HEK293 (cell line): ENCODE measurements at regions not wholly inside any gene's neighbourhood (a gene's known extent, or its start where the extent isn't known, plus 50 kb on each side); places are given as distances from the start of the nearest gene placed in this dataset.

Experiments
- CTCF ChIA-PET: fragments of 350-600 bp; formaldehyde crosslinking; extraction: SDS; loops from one replicate; lab custom pipeline; 2021; ENCODE audit warnings: antibody characterized with exemption; lab: Yijun Ruan, JAX
- POLR2A ChIA-PET: fragments of 300-600 bp; formaldehyde crosslinking; extraction: SDS; loops from one replicate; lab custom pipeline; 2020; ENCODE audit warnings: antibody characterized with exemption, inconsistent platforms; lab: Yijun Ruan, JAX
- H3K27ac ChIP-seq: fragments of 200-500 bp; sonication (Bioruptor generic); 2 replicates; pipeline ENCODE4 v1.5.1; 2014; ENCODE audit warnings: low read depth, low read length, control low read depth, inconsistent platforms; ENCODE audit errors: extremely low read depth
- H3K36me3 ChIP-seq, 2 experiments: fragments of 200-500 bp in 1 of 2; sonication (Bioruptor generic) in 1 of 2; 1 replicate in 1 of 2; 2 replicates in 1 of 2; pipeline ENCODE4 v1.5.1; 2014 to 2017; ENCODE audit warnings: inconsistent platforms in 2 of 2, low read length in 2 of 2; ENCODE audit not compliant: control insufficient read depth in 2 of 2, insufficient read depth in 1 of 2
- H3K4me1 ChIP-seq: fragments of 200-500 bp; sonication (Bioruptor generic); 2 replicates; pipeline ENCODE4 v1.5.1; 2014; ENCODE audit warnings: mild to moderate bottlenecking, low read length, inconsistent platforms; ENCODE audit not compliant: control insufficient read depth, insufficient read depth
- H3K4me3 ChIP-seq: 2 replicates; pipeline ENCODE4 v1.5.1; 2011; ENCODE audit warnings: low read depth, mild to moderate bottlenecking, control low read depth, low read length, moderate library complexity
- H3K9me3 ChIP-seq: fragments of 200-500 bp; sonication (Bioruptor generic); 2 replicates; pipeline ENCODE4 v1.5.1; 2014; ENCODE audit warnings: low read depth, low read length, inconsistent platforms; ENCODE audit not compliant: control insufficient read depth, insufficient read depth
- BCL11B ChIP-seq: fragments of 450-650 bp; formaldehyde crosslinking; IDR thresholded peaks from 2 replicates; pipeline ENCODE4 v1.5.1; 2016; ENCODE audit warnings: low read depth, missing biosample characterization, missing genetic modification characterization
- CTCF ChIP-seq: fragments of 450-650 bp; formaldehyde crosslinking; IDR thresholded peaks from 2 replicates; pipeline ENCODE4 v1.5.1; 2016; ENCODE audit warnings: missing biosample characterization, missing genetic modification characterization
- ELK4 ChIP-seq: IDR thresholded peaks from 2 replicates; pipeline ENCODE4 v1.6.1; 2011; ENCODE audit warnings: mild to moderate bottlenecking, low read depth, low read length, borderline replicate concordance
- KLF1 ChIP-seq: fragments of 450-650 bp; formaldehyde crosslinking; IDR thresholded peaks from 2 replicates; pipeline ENCODE4 v1.5.1; 2016; ENCODE audit warnings: missing biosample characterization, missing genetic modification characterization
- KLF16 ChIP-seq: fragments of 450-650 bp; formaldehyde crosslinking; IDR thresholded peaks from 2 replicates; pipeline ENCODE4 v1.5.1; 2017; ENCODE audit warnings: missing biosample characterization, missing genetic modification characterization
- KLF7 ChIP-seq: fragments of 450-650 bp; formaldehyde crosslinking; IDR thresholded peaks from 2 replicates; pipeline ENCODE4 v1.5.1; 2016; ENCODE audit warnings: missing biosample characterization, missing genetic modification characterization, borderline replicate concordance
- OSR2 ChIP-seq: fragments of 450-650 bp; formaldehyde crosslinking; IDR thresholded peaks from 2 replicates; pipeline ENCODE4 v1.5.1; 2016; ENCODE audit warnings: missing biosample characterization, missing genetic modification characterization
- OVOL3 ChIP-seq: fragments of 450-650 bp; formaldehyde crosslinking; IDR thresholded peaks from 2 replicates; pipeline ENCODE4 v1.5.1; 2016; ENCODE audit warnings: missing biosample characterization, missing genetic modification characterization
- SP2 ChIP-seq: fragments of 450-650 bp; formaldehyde crosslinking; IDR thresholded peaks from 2 replicates; pipeline ENCODE4 v1.5.1; 2016; ENCODE audit warnings: missing biosample characterization, missing genetic modification characterization
- YY1 ChIP-seq: fragments of 450-650 bp; formaldehyde crosslinking; IDR thresholded peaks from 2 replicates; pipeline ENCODE4 v1.5.1; 2018; ENCODE audit warnings: missing biosample characterization, missing genetic modification characterization
- ZBTB1 ChIP-seq: fragments of 450-650 bp; formaldehyde crosslinking; IDR thresholded peaks from 2 replicates; pipeline ENCODE4 v1.5.1; 2016; ENCODE audit warnings: missing biosample characterization, missing genetic modification characterization
- ZBTB20 ChIP-seq: fragments of 450-650 bp; formaldehyde crosslinking; IDR thresholded peaks from 2 replicates; pipeline ENCODE4 v1.5.1; 2016; ENCODE audit warnings: missing biosample characterization, missing genetic modification characterization
- ZNF19 ChIP-seq: fragments of 450-650 bp; formaldehyde crosslinking; IDR thresholded peaks from 2 replicates; pipeline ENCODE4; 2016; ENCODE audit warnings: missing biosample characterization, missing genetic modification characterization, low read depth
- ZNF239 ChIP-seq: fragments of 450-650 bp; formaldehyde crosslinking; IDR thresholded peaks from 2 replicates; pipeline ENCODE4 v1.5.1; 2016; ENCODE audit warnings: missing biosample characterization, missing genetic modification characterization
- ZNF335 ChIP-seq: fragments of 450-650 bp; formaldehyde crosslinking; conservative IDR thresholded peaks from 2 replicates; pipeline ENCODE4 v1.5.1; 2016; ENCODE audit warnings: missing biosample characterization, missing genetic modification characterization
- ZNF350 ChIP-seq: fragments of 450-650 bp; formaldehyde crosslinking; IDR thresholded peaks from 2 replicates; pipeline ENCODE4 v1.5.0; 2017; ENCODE audit warnings: missing biosample characterization, mild to moderate bottlenecking, missing genetic modification characterization
- ZNF654 ChIP-seq: fragments of 450-650 bp; formaldehyde crosslinking; IDR thresholded peaks from 2 replicates; pipeline ENCODE4 v1.5.1; 2016; ENCODE audit warnings: low read depth, missing biosample characterization, missing genetic modification characterization
- ZNF792 ChIP-seq: fragments of 450-650 bp; formaldehyde crosslinking; IDR thresholded peaks from 2 replicates; pipeline ENCODE4 v1.5.1; 2016; ENCODE audit warnings: missing biosample characterization, missing genetic modification characterization
- ZNF837 ChIP-seq: fragments of 450-650 bp; formaldehyde crosslinking; IDR thresholded peaks from 2 replicates; pipeline ENCODE4 v1.5.1; 2016; ENCODE audit warnings: missing biosample characterization, missing genetic modification characterization
- ZNF843 ChIP-seq: fragments of 450-650 bp; formaldehyde crosslinking; IDR thresholded peaks from 2 replicates; pipeline ENCODE4 v1.5.1; 2016; ENCODE audit warnings: missing biosample characterization, missing genetic modification characterization
- TF ChIP-seq, protein P1 (sequence below): fragments of 450-650 bp; formaldehyde crosslinking; IDR thresholded peaks from 2 replicates; pipeline ENCODE4 v1.5.1; 2016; ENCODE audit warnings: missing biosample characterization, missing genetic modification characterization
- TF ChIP-seq, protein P2 (sequence below): sonication (generic); formaldehyde crosslinking; IDR thresholded peaks from 2 replicates; pipeline ENCODE4 v1.8.1; 2022; ENCODE audit warnings: mild to moderate bottlenecking, moderate library complexity, missing genetic modification reagents
- TF ChIP-seq, protein P3 (sequence below): fragments of 450-650 bp; formaldehyde crosslinking; IDR thresholded peaks from 2 replicates; pipeline ENCODE4 v1.5.1; 2016; ENCODE audit warnings: missing biosample characterization, missing genetic modification characterization
- TF ChIP-seq, protein P4 (sequence below): fragments of 450-650 bp; formaldehyde crosslinking; IDR thresholded peaks from 2 replicates; pipeline ENCODE4 v1.5.1; 2017; ENCODE audit warnings: missing biosample characterization, missing genetic modification characterization

GRCh38 chr7:86320341-86320740 lies 323.4 kb upstream of the GRM3 start:
- POLR2A ChIA-PET = no interaction called here
- Histone ChIP-seq H3K4me3 (no peak overlapping the region), H3K27ac (no peak overlapping the region), H3K9me3 (no peaks in the 10 kb centered on the region)
- CTCF ChIA-PET = no interaction called here
- TF ChIP-seq SP2 (tag by site-specific recombination) (no peak), ZNF350 (tag by site-specific recombination) (no peak)
- TF ChIP-seq, protein P1, sequence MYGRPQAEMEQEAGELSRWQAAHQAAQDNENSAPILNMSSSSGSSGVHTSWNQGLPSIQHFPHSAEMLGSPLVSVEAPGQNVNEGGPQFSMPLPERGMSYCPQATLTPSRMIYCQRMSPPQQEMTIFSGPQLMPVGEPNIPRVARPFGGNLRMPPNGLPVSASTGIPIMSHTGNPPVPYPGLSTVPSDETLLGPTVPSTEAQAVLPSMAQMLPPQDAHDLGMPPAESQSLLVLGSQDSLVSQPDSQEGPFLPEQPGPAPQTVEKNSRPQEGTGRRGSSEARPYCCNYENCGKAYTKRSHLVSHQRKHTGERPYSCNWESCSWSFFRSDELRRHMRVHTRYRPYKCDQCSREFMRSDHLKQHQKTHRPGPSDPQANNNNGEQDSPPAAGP (tag by site-specific recombination) = no peak
- TF ChIP-seq, all 188 proteins: peak for 0
- Histone ChIP-seq H3K36me3 (no peaks in the 10 kb centered on the region), H3K4me1 (no peaks in the 10 kb centered on the region)

- H3K27ac ChIP-seq = no peak overlapping the region
- no peaks in the 10 kb centered on the region for H3K4me1 ChIP-seq
- no peak for TF ChIP-seq ZNF239 (tag by site-specific recombination)
- TF ChIP-seq ZNF792 (tag by site-specific recombination) = no peak
- no peak for TF ChIP-seq ELK4
- TF ChIP-seq KLF16 (tag by site-specific recombination) = no peak
- TF ChIP-seq ZBTB1 (tag by site-specific recombination) = no peak
- no peak for TF ChIP-seq CTCF (tag by site-specific recombination)
- TF ChIP-seq KLF1 = no peak
- TF ChIP-seq, protein P2, sequence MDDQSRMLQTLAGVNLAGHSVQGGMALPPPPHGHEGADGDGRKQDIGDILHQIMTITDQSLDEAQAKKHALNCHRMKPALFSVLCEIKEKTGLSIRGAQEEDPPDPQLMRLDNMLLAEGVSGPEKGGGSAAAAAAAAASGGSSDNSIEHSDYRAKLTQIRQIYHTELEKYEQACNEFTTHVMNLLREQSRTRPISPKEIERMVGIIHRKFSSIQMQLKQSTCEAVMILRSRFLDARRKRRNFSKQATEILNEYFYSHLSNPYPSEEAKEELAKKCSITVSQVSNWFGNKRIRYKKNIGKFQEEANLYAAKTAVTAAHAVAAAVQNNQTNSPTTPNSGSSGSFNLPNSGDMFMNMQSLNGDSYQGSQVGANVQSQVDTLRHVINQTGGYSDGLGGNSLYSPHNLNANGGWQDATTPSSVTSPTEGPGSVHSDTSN (CRISPR knock-in tag) = no peak
- no peak for TF ChIP-seq OVOL3 (tag by site-specific recombination)
- TF ChIP-seq KLF7 (tag by site-specific recombination) = no peak
- TF ChIP-seq ZNF654 = no peak
- TF ChIP-seq, protein P3, sequence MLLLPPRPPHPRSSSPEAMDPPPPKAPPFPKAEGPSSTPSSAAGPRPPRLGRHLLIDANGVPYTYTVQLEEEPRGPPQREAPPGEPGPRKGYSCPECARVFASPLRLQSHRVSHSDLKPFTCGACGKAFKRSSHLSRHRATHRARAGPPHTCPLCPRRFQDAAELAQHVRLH (tag by site-specific recombination) = no peak
- no peak for TF ChIP-seq ZNF837 (tag by site-specific recombination)
- TF ChIP-seq, all 188 proteins: peak for 0
- CTCF ChIA-PET = no interaction called here
- no peaks in the 10 kb centered on the region for H3K9me3 ChIP-seq
- H3K36me3 ChIP-seq = no peaks in the 10 kb centered on the region
- POLR2A ChIA-PET = no interaction called here
- no peak overlapping the region for H3K4me3 ChIP-seq
Observed at GRCh38 chr7:86313842-86314241, 329.9 kb upstream of the GRM3 start.

GRCh38 chr7:86301301-86301700 lies 342.4 kb upstream of the GRM3 start:
- H3K27ac ChIP-seq = no peak overlapping the region
- H3K36me3 ChIP-seq = no peaks in the 10 kb centered on the region
- POLR2A ChIA-PET = no interaction called here
- CTCF ChIA-PET = no interaction called here
- H3K4me1 ChIP-seq = no peaks in the 10 kb centered on the region
- H3K9me3 ChIP-seq = no peaks in the 10 kb centered on the region
- no peak overlapping the region for H3K4me3 ChIP-seq
- TF ChIP-seq BCL11B (tag by site-specific recombination) (no peak), ZNF19 (tag by site-specific recombination) (no peak), YY1 (tag by site-specific recombination) (no peak), ZNF843 (tag by site-specific recombination) (no peak), ZBTB20 (tag by site-specific recombination) (no peak), OSR2 (tag by site-specific recombination) (no peak), ZNF335 (no peak)
- TF ChIP-seq, protein P2 (CRISPR knock-in tag) = no peak
- TF ChIP-seq, protein P4, sequence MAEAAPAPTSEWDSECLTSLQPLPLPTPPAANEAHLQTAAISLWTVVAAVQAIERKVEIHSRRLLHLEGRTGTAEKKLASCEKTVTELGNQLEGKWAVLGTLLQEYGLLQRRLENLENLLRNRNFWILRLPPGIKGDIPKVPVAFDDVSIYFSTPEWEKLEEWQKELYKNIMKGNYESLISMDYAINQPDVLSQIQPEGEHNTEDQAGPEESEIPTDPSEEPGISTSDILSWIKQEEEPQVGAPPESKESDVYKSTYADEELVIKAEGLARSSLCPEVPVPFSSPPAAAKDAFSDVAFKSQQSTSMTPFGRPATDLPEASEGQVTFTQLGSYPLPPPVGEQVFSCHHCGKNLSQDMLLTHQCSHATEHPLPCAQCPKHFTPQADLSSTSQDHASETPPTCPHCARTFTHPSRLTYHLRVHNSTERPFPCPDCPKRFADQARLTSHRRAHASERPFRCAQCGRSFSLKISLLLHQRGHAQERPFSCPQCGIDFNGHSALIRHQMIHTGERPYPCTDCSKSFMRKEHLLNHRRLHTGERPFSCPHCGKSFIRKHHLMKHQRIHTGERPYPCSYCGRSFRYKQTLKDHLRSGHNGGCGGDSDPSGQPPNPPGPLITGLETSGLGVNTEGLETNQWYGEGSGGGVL (tag by site-specific recombination) = no peak
